Esophagus squamous epithelium (tissue), 4 donors: ENCODE measurements at regions not wholly inside any gene's neighbourhood (a gene's known extent, or its start where the extent isn't known, plus 50 kb on each side); places are given as distances from the start of the nearest gene placed in this dataset.

Experiments used
- POLR2A ChIP-seq, 4 donors: fragments of 450-650 bp; IDR thresholded peaks; one replicate each; pipeline ENCODE4 v1.6.1; 2017; ENCODE audit warnings: antibody characterized with exemption in 4 of 4, mild to moderate bottlenecking in 4 of 4, moderate library complexity in 3 of 4
- TF ChIP-seq, protein P1 (sequence below), 6 experiments: fragments of 450-650 bp in 4 of 6; fragments of 200-600 bp in 2 of 6; sonication (generic) in 2 of 6; IDR thresholded peaks; one replicate each; pipeline ENCODE4 v1.5.1; 2016 to 2019; ENCODE audit warnings: antibody characterized with exemption in 6 of 6, mild to moderate bottlenecking in 4 of 6, moderate library complexity in 4 of 6

- TF ChIP-seq POLR2A (IDR thresholded peaks at IDR 0.05) = no peak
- TF ChIP-seq, protein P1, sequence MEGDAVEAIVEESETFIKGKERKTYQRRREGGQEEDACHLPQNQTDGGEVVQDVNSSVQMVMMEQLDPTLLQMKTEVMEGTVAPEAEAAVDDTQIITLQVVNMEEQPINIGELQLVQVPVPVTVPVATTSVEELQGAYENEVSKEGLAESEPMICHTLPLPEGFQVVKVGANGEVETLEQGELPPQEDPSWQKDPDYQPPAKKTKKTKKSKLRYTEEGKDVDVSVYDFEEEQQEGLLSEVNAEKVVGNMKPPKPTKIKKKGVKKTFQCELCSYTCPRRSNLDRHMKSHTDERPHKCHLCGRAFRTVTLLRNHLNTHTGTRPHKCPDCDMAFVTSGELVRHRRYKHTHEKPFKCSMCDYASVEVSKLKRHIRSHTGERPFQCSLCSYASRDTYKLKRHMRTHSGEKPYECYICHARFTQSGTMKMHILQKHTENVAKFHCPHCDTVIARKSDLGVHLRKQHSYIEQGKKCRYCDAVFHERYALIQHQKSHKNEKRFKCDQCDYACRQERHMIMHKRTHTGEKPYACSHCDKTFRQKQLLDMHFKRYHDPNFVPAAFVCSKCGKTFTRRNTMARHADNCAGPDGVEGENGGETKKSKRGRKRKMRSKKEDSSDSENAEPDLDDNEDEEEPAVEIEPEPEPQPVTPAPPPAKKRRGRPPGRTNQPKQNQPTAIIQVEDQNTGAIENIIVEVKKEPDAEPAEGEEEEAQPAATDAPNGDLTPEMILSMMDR (IDR thresholded peaks at IDR 0.05) = no peak
These were observed 91.4 kb upstream of the CTTNBP2NL start for GRCh38 chr1:112304612-112305011.
